Trophoblast cell (in vitro differentiated cells and primary cell): ENCODE measurements at regions not wholly inside any gene's neighbourhood (a gene's known extent, or its start where the extent isn't known, plus 50 kb on each side); places are given as distances from the start of the nearest gene placed in this dataset.

Experiments used
- DNase-seq, 2 donors: peaks; one replicate each; pipeline ENCODE4 v3.0.0-alpha.2; 2016
- H2AFZ ChIP-seq: 2 replicates; pipeline ENCODE4 v1.6.1; 2013; ENCODE audit warnings: low read length, moderate library complexity, mild to moderate bottlenecking; ENCODE audit not compliant: insufficient read depth, poor library complexity
- H2AK5ac ChIP-seq: 2 replicates; pipeline ENCODE4 v1.6.1; 2013; ENCODE audit warnings: mild to moderate bottlenecking, low read length
- H2BK120ac ChIP-seq: 2 replicates; pipeline ENCODE4 v1.6.1; 2013; ENCODE audit warnings: low read length, mild to moderate bottlenecking, moderate library complexity; ENCODE audit not compliant: insufficient read depth, poor library complexity
- H2BK12ac ChIP-seq: 2 replicates; pipeline ENCODE4 v1.6.1; 2013; ENCODE audit warnings: mild to moderate bottlenecking, low read length, moderate library complexity
- H2BK5ac ChIP-seq: 2 replicates; pipeline ENCODE4 v1.6.1; 2013; ENCODE audit warnings: low read length, low read depth, moderate library complexity, mild to moderate bottlenecking; ENCODE audit not compliant: poor library complexity
- H3K14ac ChIP-seq: 2 replicates; pipeline ENCODE4 v1.6.1; 2013; ENCODE audit warnings: mild to moderate bottlenecking, low read length
- H3K18ac ChIP-seq: 2 replicates; pipeline ENCODE4 v1.6.1; 2013; ENCODE audit warnings: mild to moderate bottlenecking, low read length
- H3K23ac ChIP-seq: 2 replicates; pipeline ENCODE4 v1.6.1; 2013; ENCODE audit warnings: low read length
- H3K27ac ChIP-seq: 2 replicates; pipeline ENCODE4 v1.5.1; 2013; ENCODE audit warnings: low read depth, mild to moderate bottlenecking, inconsistent platforms, low read length, moderate library complexity
- H3K27me3 ChIP-seq: 2 replicates; pipeline ENCODE4 v1.6.1; 2013; ENCODE audit warnings: inconsistent platforms, mild to moderate bottlenecking, low read length, moderate library complexity; ENCODE audit not compliant: insufficient read depth
- H3K36me3 ChIP-seq, 2 experiments: 1 replicate in 1 of 2; 2 replicates in 1 of 2; pipeline ENCODE4 v1.6.1; 2013; ENCODE audit warnings: low read length in 2 of 2, mild to moderate bottlenecking in 2 of 2, moderate library complexity in 1 of 2; ENCODE audit not compliant: insufficient read depth in 2 of 2, control insufficient read depth in 1 of 2
- H3K4ac ChIP-seq: 2 replicates; pipeline ENCODE4 v1.6.1; 2013; ENCODE audit warnings: low read depth, mild to moderate bottlenecking, low read length, moderate library complexity
- H3K4me1 ChIP-seq, 2 experiments: 1 replicate in 1 of 2; 2 replicates in 1 of 2; pipeline ENCODE4 v1.6.1; 2013; ENCODE audit warnings: low read length in 2 of 2, mild to moderate bottlenecking in 2 of 2, moderate library complexity in 1 of 2; ENCODE audit not compliant: insufficient read depth in 2 of 2, control insufficient read depth in 1 of 2
- H3K4me2 ChIP-seq: 2 replicates; pipeline ENCODE4 v1.6.1; 2013; ENCODE audit warnings: inconsistent platforms, mild to moderate bottlenecking, low read length, moderate library complexity
- H3K4me3 ChIP-seq: 2 replicates; pipeline ENCODE4 v1.5.1; 2013; ENCODE audit warnings: mild to moderate bottlenecking, low read depth, low read length, inconsistent platforms
- H3K79me1 ChIP-seq: one replicate; pipeline ENCODE4 v1.6.1; 2013; ENCODE audit warnings: low read length
- H3K79me2 ChIP-seq: 2 replicates; pipeline ENCODE4 v1.6.1; 2013; ENCODE audit warnings: low read length, mild to moderate bottlenecking; ENCODE audit not compliant: control insufficient read depth, insufficient read depth, poor library complexity
- H3K9ac ChIP-seq: 2 replicates; pipeline ENCODE4 v1.6.1; 2013; ENCODE audit warnings: mild to moderate bottlenecking, low read length
- H3K9me3 ChIP-seq: 2 replicates; pipeline ENCODE4 v1.6.1; 2013; ENCODE audit warnings: low read depth, mild to moderate bottlenecking, control low read depth, inconsistent platforms, low read length; ENCODE audit not compliant: insufficient read depth
- H4K12ac ChIP-seq: 2 replicates; pipeline ENCODE4 v1.6.1; 2013; ENCODE audit warnings: low read depth, mild to moderate bottlenecking, low read length, moderate library complexity
- H4K8ac ChIP-seq: 2 replicates; pipeline ENCODE4 v1.6.1; 2013; ENCODE audit warnings: low read depth, mild to moderate bottlenecking, low read length, moderate library complexity
- H4K91ac ChIP-seq: one replicate; pipeline ENCODE4 v1.6.1; 2013; ENCODE audit warnings: low read depth, mild to moderate bottlenecking, low read length, moderate library complexity
- WGBS: extraction: QIAGEN DNeasy Blood & Tissue Kit; methylation state at CpG from one replicate; pipeline ENCODE4 v1.1.7; 2013; ENCODE audit warnings: missing lambda C conversion rate; ENCODE audit not compliant: insufficient read length, insufficient coverage; ENCODE audit errors: extremely low coverage; 5-methylcytosine and 5-hydroxymethylcytosine counted together

- Histone ChIP-seq H3K9ac (no peak overlapping the region), H3K9me3 (no peaks in the 10 kb centered on the region), H2BK120ac (no peak overlapping the region), H3K18ac (no peak overlapping the region), H3K27ac (no peak overlapping the region), H3K36me3 (no peaks in the 10 kb centered on the region), H3K23ac (no peak overlapping the region), H3K79me2 (no peaks in the 10 kb centered on the region), H4K8ac (no peak overlapping the region), H4K12ac (no peak overlapping the region), H2BK5ac (no peak overlapping the region), H2AFZ (no peak overlapping the region), H3K4me1 (no peaks in the 10 kb centered on the region), H3K14ac (no peak overlapping the region), H3K27me3 (no peaks in the 10 kb centered on the region), H3K4me3 (no peak overlapping the region), H3K4ac (no peak overlapping the region), H3K4me2 (no peak overlapping the region), H3K79me1 (no peaks in the 10 kb centered on the region), H2BK12ac (no peak overlapping the region), H4K91ac (no peak overlapping the region), H2AK5ac (no peak overlapping the region)
- peak; percentile 80 to 95 for DNase-seq
- no CpG with 5 or more reads among the region's 3 CpGs for WGBS
Observed at GRCh38 chr4:79695848-79696247, 287.8 kb upstream of the GK2 start.

- H3K23ac ChIP-seq = no peak overlapping the region
- WGBS = no CpG with 5 or more reads among the region's 3 CpGs
Observed at GRCh38 chr4:79689740-79690139, 281.7 kb upstream of the GK2 start.

GRCh38 chr4:79688691-79689090 lies 280.7 kb upstream of the GK2 start:
- no peak for DNase-seq
- Histone ChIP-seq H3K4ac (no peak overlapping the region), H2AK5ac (no peak overlapping the region), H3K36me3 (no peaks in the 10 kb centered on the region), H2AFZ (no peak overlapping the region), H3K79me1 (no peaks in the 10 kb centered on the region), H3K9ac (no peak overlapping the region), H3K4me2 (no peak overlapping the region), H3K4me3 (no peak overlapping the region), H4K91ac (no peak overlapping the region), H2BK12ac (no peak overlapping the region), H3K9me3 (no peaks in the 10 kb centered on the region), H3K4me1 (no peaks in the 10 kb centered on the region), H3K79me2 (no peaks in the 10 kb centered on the region), H2BK5ac (no peak overlapping the region), H4K12ac (no peak overlapping the region), H3K27ac (no peak overlapping the region), H4K8ac (no peak overlapping the region), H2BK120ac (no peak overlapping the region), H3K27me3 (no peaks in the 10 kb centered on the region), H3K18ac (no peak overlapping the region), H3K23ac (no peak overlapping the region), H3K14ac (no peak overlapping the region)

More at GRCh38 chr4:79689740-79690139, 281.7 kb upstream of the GK2 start:
- H3K14ac ChIP-seq = no peak overlapping the region
- no peak for DNase-seq
- no peaks in the 10 kb centered on the region for H3K9me3 ChIP-seq
- no peaks in the 10 kb centered on the region for H3K4me1 ChIP-seq
- H2BK12ac ChIP-seq = no peak overlapping the region
- no peak overlapping the region for H3K4ac ChIP-seq
- H3K79me2 ChIP-seq = no peaks in the 10 kb centered on the region
- H3K18ac ChIP-seq = no peak overlapping the region
- H3K27ac ChIP-seq = no peak overlapping the region
- no peak overlapping the region for H2BK5ac ChIP-seq
- no peak overlapping the region for H2BK120ac ChIP-seq
- no peak overlapping the region for H2AFZ ChIP-seq
- H3K4me2 ChIP-seq = no peak overlapping the region
- no peak overlapping the region for H3K9ac ChIP-seq
- no peak overlapping the region for H2AK5ac ChIP-seq
- H4K12ac ChIP-seq = no peak overlapping the region
- no peak overlapping the region for H3K4me3 ChIP-seq
- no peaks in the 10 kb centered on the region for H3K36me3 ChIP-seq
- no peaks in the 10 kb centered on the region for H3K79me1 ChIP-seq
- no peaks in the 10 kb centered on the region for H3K27me3 ChIP-seq
- H4K8ac ChIP-seq = no peak overlapping the region
- H4K91ac ChIP-seq = no peak overlapping the region

- H3K18ac ChIP-seq = no peak overlapping the region
- DNase-seq = no peak
- no peak overlapping the region for H2AK5ac ChIP-seq
- H3K27ac ChIP-seq = no peak overlapping the region
- no peaks in the 10 kb centered on the region for H3K27me3 ChIP-seq
- H3K9me3 ChIP-seq = no peaks in the 10 kb centered on the region
- no peak overlapping the region for H2BK120ac ChIP-seq
- no peak overlapping the region for H4K91ac ChIP-seq
- no peak overlapping the region for H4K12ac ChIP-seq
- no peaks in the 10 kb centered on the region for H3K36me3 ChIP-seq
- WGBS = no CpG with 5 or more reads among the region's 2 CpGs
- H3K79me2 ChIP-seq = no peaks in the 10 kb centered on the region
- no peak overlapping the region for H3K4me2 ChIP-seq
- H3K4ac ChIP-seq = no peak overlapping the region
- no peak overlapping the region for H2BK5ac ChIP-seq
- H3K79me1 ChIP-seq = no peaks in the 10 kb centered on the region
- no peak overlapping the region for H3K9ac ChIP-seq
- H3K23ac ChIP-seq = no peak overlapping the region
- H2AFZ ChIP-seq = no peak overlapping the region
- no peak overlapping the region for H4K8ac ChIP-seq
- H3K14ac ChIP-seq = no peak overlapping the region
- no peak overlapping the region for H3K4me3 ChIP-seq
- H3K4me1 ChIP-seq = no peaks in the 10 kb centered on the region
- H2BK12ac ChIP-seq = no peak overlapping the region
Observed at GRCh38 chr4:79687006-79687405, 279.0 kb upstream of the GK2 start.
